Activated CD4-positive, alpha-beta T cell treated with anti-CD3 and anti-CD28 coated beads for 48 hours (primary cell): ENCODE measurements at regions not wholly inside any gene's neighbourhood (a gene's known extent, or its start where the extent isn't known, plus 50 kb on each side); places are given as distances from the start of the nearest gene placed in this dataset.

Experiments
- DNase-seq: peaks from one replicate; pipeline ENCODE4 v3.0.0-alpha.2; 2020

- DNase-seq, result no peak
Observed at GRCh38 chr3:70789878-70790277, 477.4 kb upstream of the MDFIC2 start.

GRCh38 chr3:70780790-70781189 is 468.4 kb upstream of the MDFIC2 start:
- no peak for DNase-seq

GRCh38 chr3:70779296-70779695 is 466.9 kb upstream of the MDFIC2 start:
- no peak for DNase-seq

GRCh38 chr3:70776081-70776480 is 463.6 kb upstream of the MDFIC2 start:
- no peak for DNase-seq

- DNase-seq, result no peak
Observed at GRCh38 chr3:70775257-70775656, 462.8 kb upstream of the MDFIC2 start.

- no peak for DNase-seq
Observed at GRCh38 chr3:70774641-70775040, 462.2 kb upstream of the MDFIC2 start.

- DNase-seq, result no peak
Observed at GRCh38 chr3:70771426-70772147, 459.1 kb upstream of the MDFIC2 start.

GRCh38 chr3:70770650-70771049 is 458.2 kb upstream of the MDFIC2 start:
- no peak for DNase-seq

GRCh38 chr3:70766301-70766700 is 453.9 kb upstream of the MDFIC2 start:
- no peak for DNase-seq

GRCh38 chr3:70763894-70764293 is 451.5 kb upstream of the MDFIC2 start:
- DNase-seq, result no peak

GRCh38 chr3:70757658-70758057 is 445.2 kb upstream of the MDFIC2 start:
- no peak for DNase-seq

GRCh38 chr3:70755526-70755925 is 443.1 kb upstream of the MDFIC2 start:
- DNase-seq, result no peak

GRCh38 chr3:70754314-70754713 is 441.9 kb upstream of the MDFIC2 start:
- DNase-seq, result no peak

GRCh38 chr3:70753572-70753971 is 441.1 kb upstream of the MDFIC2 start:
- no peak for DNase-seq

- no peak for DNase-seq
Observed at GRCh38 chr3:70752051-70752450, 439.6 kb upstream of the MDFIC2 start.

GRCh38 chr3:70749122-70749521 is 436.7 kb upstream of the MDFIC2 start:
- DNase-seq, result no peak

GRCh38 chr3:70748593-70748992 is 436.2 kb upstream of the MDFIC2 start:
- DNase-seq, result no peak

GRCh38 chr3:70747847-70748246 is 435.4 kb upstream of the MDFIC2 start:
- no peak for DNase-seq

- no peak for DNase-seq
Observed at GRCh38 chr3:70744536-70744935, 432.1 kb upstream of the MDFIC2 start.

- DNase-seq, result no peak
Observed at GRCh38 chr3:70743754-70744153, 431.3 kb upstream of the MDFIC2 start.

GRCh38 chr3:70742081-70742480 is 429.6 kb upstream of the MDFIC2 start:
- DNase-seq, result no peak

- no peak for DNase-seq
Observed at GRCh38 chr3:70740872-70741271, 428.4 kb upstream of the MDFIC2 start.

- DNase-seq, result no peak
Observed at GRCh38 chr3:70740071-70740470, 427.6 kb upstream of the MDFIC2 start.

- no peak for DNase-seq
Observed at GRCh38 chr3:70738291-70738681, 425.8 kb upstream of the MDFIC2 start.

- no peak for DNase-seq
Observed at GRCh38 chr3:70737666-70738290, 425.3 kb upstream of the MDFIC2 start.
